LNCaP clone FGC (cell line): ENCODE measurements at regions not wholly inside any gene's neighbourhood (a gene's known extent, or its start where the extent isn't known, plus 50 kb on each side); places are given as distances from the start of the nearest gene placed in this dataset.

Experiments
- DNase-seq: peaks from one replicate; pipeline ENCODE4 v3.0.0-alpha.2; 2011; ENCODE audit warnings: low read depth
- H3K4me3 ChIP-seq: 2 replicates; pipeline ENCODE4 v1.5.1; 2011; ENCODE audit warnings: mild to moderate bottlenecking, low read depth, low read length, control low read depth
- TF ChIP-seq, protein P1 (sequence below): IDR thresholded peaks from 2 replicates; pipeline ENCODE4 v1.5.1; 2012; ENCODE audit warnings: mild to moderate bottlenecking; ENCODE audit not compliant: control insufficient read depth, insufficient read depth; ENCODE audit errors: extremely low read depth

DNA sequence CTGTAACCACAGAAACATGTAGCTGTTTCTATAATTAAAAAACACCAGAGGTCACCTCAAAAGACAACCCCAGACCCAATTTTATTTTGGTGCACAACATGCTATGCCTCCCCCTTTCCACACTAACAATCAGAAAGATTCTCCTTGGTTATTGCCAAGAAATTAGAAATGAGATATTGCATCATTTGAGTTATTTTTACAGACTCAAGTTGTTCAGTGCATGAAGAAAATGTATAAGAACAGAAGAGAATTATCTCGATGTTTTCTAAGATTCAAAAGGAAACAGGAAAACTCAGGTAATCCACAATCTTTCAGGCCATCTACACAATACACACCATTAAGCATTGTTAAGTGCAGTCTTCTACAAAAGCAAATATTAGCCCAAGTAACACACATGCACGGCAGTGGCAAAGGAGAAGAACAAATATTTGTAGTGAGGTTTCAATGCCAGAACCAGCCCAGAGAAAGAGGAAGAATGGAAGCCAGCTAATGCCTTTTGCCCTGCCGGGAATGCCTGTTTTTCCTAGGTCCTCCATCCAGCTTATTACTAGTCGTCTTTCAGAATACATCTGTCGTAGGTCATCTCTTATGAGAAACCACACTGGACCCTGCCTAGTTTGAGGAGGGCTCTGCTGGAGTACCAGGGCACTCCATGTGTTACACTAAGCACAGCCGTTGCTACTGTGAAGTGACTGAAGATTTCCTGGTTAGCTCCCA lies 67.6 kb upstream of the C1GALT1 start:
- peak; percentile 92 for DNase-seq
- TF ChIP-seq, protein P1, sequence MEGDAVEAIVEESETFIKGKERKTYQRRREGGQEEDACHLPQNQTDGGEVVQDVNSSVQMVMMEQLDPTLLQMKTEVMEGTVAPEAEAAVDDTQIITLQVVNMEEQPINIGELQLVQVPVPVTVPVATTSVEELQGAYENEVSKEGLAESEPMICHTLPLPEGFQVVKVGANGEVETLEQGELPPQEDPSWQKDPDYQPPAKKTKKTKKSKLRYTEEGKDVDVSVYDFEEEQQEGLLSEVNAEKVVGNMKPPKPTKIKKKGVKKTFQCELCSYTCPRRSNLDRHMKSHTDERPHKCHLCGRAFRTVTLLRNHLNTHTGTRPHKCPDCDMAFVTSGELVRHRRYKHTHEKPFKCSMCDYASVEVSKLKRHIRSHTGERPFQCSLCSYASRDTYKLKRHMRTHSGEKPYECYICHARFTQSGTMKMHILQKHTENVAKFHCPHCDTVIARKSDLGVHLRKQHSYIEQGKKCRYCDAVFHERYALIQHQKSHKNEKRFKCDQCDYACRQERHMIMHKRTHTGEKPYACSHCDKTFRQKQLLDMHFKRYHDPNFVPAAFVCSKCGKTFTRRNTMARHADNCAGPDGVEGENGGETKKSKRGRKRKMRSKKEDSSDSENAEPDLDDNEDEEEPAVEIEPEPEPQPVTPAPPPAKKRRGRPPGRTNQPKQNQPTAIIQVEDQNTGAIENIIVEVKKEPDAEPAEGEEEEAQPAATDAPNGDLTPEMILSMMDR: no peak
- H3K4me3 ChIP-seq: peak overlapping the region; percentile 22

DNA sequence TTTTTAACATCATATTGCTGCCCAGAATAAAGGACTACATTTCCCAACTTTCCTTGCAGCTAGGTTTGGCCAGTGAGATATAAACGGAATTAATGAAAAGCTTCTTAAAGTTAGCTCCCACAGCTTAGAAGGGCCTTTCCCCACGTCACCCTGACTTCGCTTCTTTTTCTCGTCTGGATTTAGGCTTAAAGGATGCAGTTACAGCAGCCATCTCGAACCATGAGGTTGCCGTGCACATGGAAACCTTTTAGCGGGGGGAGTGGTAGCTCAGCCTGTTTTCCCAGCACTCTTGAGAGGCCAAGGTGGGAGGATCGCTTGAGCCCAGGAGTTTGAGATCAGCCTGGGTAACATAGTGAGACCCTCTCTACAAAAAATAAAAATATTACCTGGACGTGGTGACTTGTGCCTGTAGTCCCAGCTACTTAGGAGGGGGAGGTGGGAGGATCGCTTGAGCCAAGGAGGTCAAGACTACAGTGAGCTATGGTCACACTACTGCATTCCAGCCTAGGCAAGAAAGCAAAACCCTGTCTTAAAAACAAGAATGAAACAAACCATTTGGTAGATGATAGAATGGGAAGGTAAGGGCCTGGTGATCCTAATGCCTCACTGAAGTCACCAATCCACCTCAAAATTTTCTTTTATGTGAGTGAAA lies 64.3 kb upstream of the C1GALT1 start:
- TF ChIP-seq, protein P1: no peak
- DNase-seq: no peak
- no peak overlapping the region for H3K4me3 ChIP-seq

DNA sequence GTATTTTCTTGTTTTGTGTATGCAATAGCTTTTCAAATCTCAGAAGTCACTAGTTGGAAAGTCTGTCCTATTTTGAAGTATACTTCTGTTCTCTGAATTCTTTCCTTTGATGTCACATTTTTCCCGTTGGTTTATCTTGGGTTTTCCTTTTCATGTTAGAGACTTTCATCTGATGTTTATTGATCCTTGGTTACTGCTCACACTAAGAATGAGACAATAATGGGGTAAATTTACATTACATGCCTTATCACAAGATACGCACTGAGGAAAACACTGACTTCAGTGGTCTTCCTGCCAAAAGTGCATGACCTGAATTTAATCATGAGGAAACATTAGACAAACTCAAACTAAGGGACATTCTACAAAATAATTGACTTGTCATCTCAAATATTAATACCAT lies 63.5 kb upstream of the C1GALT1 start:
- TF ChIP-seq, protein P1: no peak
- no peak overlapping the region for H3K4me3 ChIP-seq
- no peak for DNase-seq

DNA sequence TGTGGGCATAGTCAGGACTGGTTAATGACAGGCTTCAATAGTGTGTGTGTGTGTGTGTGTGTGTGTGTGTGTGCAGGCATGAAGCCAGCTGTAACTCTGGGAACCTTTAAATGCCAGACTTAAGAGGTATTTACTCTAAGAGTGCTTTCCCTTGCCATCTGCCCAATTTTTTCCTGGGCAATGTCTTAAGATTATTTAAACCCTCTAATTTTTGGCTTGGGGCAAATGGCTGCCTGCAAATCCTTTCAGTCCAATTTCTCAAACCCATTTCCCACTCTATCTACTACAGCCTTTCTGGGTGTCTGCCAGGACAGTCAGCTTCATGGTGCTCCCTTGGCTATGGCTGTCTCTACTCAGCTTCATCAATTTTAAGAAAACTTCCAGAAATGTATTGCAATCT lies 62.6 kb upstream of the C1GALT1 start:
- no peak for DNase-seq
- TF ChIP-seq, protein P1: no peak
- no peak overlapping the region for H3K4me3 ChIP-seq

DNA sequence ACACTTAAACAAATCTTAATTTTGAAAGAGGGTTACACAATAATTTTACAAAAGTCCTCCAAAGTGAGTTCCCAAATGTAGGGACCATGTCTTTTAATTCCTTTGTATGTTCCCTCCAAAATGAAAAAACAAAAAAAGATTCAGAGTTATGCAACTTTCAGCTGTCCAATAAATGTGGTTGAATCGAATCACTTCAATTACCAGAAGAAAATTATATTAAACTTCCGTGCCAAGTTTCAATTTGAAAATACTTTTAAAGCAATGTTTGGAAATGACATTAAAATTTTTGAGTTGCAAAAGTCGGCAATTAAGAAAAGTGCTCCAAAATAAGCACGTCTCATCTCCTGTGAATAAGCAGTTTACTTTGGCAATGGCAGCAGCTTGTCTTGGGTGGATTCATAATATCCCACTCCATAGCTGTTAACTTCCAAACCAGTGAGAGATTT lies 60.3 kb upstream of the C1GALT1 start:
- no peak overlapping the region for H3K4me3 ChIP-seq
- TF ChIP-seq, protein P1: no peak
- no peak for DNase-seq

DNA sequence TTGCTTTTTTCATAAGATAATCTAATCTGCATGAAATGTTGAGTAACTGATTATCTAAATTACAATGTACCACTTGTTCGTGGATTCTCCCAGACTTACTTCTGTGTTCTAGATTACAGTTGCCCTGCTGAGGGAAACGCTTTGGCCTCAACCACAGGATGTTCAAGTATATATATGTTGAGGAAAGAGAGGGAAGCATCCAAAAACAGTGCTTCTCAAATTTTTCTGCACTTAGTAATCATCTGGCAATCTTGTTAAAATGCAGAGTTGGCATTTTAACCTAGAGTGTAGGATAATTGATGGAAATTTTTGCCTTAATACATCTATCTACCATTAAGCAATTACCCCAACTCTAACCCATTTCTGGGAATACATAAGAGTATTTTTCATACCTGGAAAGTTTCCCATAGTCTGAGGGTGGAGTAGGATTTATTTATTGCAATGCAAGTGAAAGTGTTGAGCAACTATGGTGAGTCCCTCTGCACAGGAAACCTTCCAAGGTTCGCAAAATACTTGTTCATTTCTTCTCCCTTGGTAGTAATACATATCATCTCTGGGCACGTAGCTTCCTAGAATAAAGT lies 59.6 kb upstream of the C1GALT1 start:
- TF ChIP-seq, protein P1: no peak
- H3K4me3 ChIP-seq: no peak overlapping the region
- no peak for DNase-seq
